K562 (cell line): ENCODE measurements at regions not wholly inside any gene's neighbourhood (a gene's known extent, or its start where the extent isn't known, plus 50 kb on each side); places are given as distances from the start of the nearest gene placed in this dataset.

Experiments
- ATAC-seq: fragments of 200-7000 bp; cut with Tn5 transposase; 3 replicates; pipeline ENCODE4 v1.9.1; 2020; ENCODE audit warnings: moderate library complexity
- BruUV-seq: library from RNA; stranded (reverse); fragments of 400-500 nt; replicated peaks from 2 replicates; lab custom pipeline; 2021; lab: Mats Ljungman, UMichigan
- CTCF ChIA-PET: fragments of 300-600 bp; formaldehyde crosslinking; extraction: SDS; loops from one replicate; lab custom pipeline; 2021; ENCODE audit warnings: low intra/inter-chr PET ratio; lab: Yijun Ruan, JAX
- POLR2A ChIA-PET: fragments of 300-600, 350-650 bp; sonication (Branson Sonifier 250); formaldehyde crosslinking; extraction: SDS; loops from one replicate; lab custom pipeline; 2021; ENCODE audit warnings: antibody characterized with exemption, inconsistent platforms; lab: Yijun Ruan, JAX
- DNase-seq, 4 experiments: peaks; one replicate each; pipeline versions ENCODE4 v3.0.0 to v3.0.0-alpha.2; 2011 to 2018; ENCODE audit warnings: low spot score in 3 of 4, mixed read lengths in 3 of 4; ENCODE audit errors: extremely low read depth in 1 of 4
- FAIRE-seq: peaks from 2 replicates; lab custom pipeline; 2011; peaks lifted over from hg19 to GRCh38; lab: Jason Lieb, UNC
- H2AFZ ChIP-seq: 2 replicates; pipeline ENCODE4 v1.6.0; 2011; ENCODE audit warnings: low read depth, low read length, control low read depth, inconsistent platforms
- H3K27ac ChIP-seq: fragments of 200-600 bp; 3 replicates; pipeline ENCODE4 v1.8.0; 2011; ENCODE audit warnings: low read depth, mild to moderate bottlenecking, control low read depth, inconsistent platforms, low read length, moderate library complexity, mixed read lengths; ENCODE audit errors: extremely low read depth
- H3K27me3 ChIP-seq, 2 experiments: fragments of 300-600 bp in 1 of 2; 2 replicates in 1 of 2; 3 replicates in 1 of 2; pipeline versions ENCODE4 v1.6.0 to v1.8.0; 2011; ENCODE audit warnings: inconsistent platforms in 2 of 2, low read length in 2 of 2, mild to moderate bottlenecking in 1 of 2, mixed read lengths in 1 of 2, moderate library complexity in 1 of 2; ENCODE audit not compliant: control insufficient read depth in 2 of 2, insufficient read depth in 2 of 2
- H3K36me3 ChIP-seq: fragments of 300-600 bp; 3 replicates; pipeline ENCODE4 v1.8.0; 2011; ENCODE audit warnings: mild to moderate bottlenecking, low read length, inconsistent platforms; ENCODE audit not compliant: control insufficient read depth, insufficient read depth
- H3K4me1 ChIP-seq, 2 experiments: fragments of 200-600 bp in 1 of 2; replicated peaks in 1 of 2; 2 replicates in 1 of 2; 3 replicates in 1 of 2; pipeline versions ENCODE4 v1.5.1 to v1.8.0; 2011; ENCODE audit warnings: inconsistent platforms in 2 of 2, low read length in 2 of 2, mild to moderate bottlenecking in 1 of 2, mixed read lengths in 1 of 2, moderate library complexity in 1 of 2; ENCODE audit not compliant: control insufficient read depth in 2 of 2, insufficient read depth in 2 of 2
- H3K4me2 ChIP-seq: 2 replicates; pipeline ENCODE4 v1.6.1; 2011; ENCODE audit warnings: low read length, control low read depth, inconsistent platforms, mixed read lengths; ENCODE audit not compliant: insufficient read depth
- H3K4me3 ChIP-seq: fragments of 200-600 bp; sonication (generic), shearing (Covaris generic); 2 replicates; pipeline ENCODE4 v1.5.1; 2016; ENCODE audit warnings: control low read depth, inconsistent platforms
- H3K79me2 ChIP-seq: fragments of 200-600 bp; 3 replicates; pipeline ENCODE4 v1.8.0; 2011; ENCODE audit warnings: low read length, inconsistent platforms; ENCODE audit not compliant: control insufficient read depth, insufficient read depth
- H3K9ac ChIP-seq, 2 experiments: 2 replicates each; pipeline versions ENCODE4 v1.6.0 to v1.6.1; 2011; ENCODE audit warnings: low read depth in 2 of 2, low read length in 2 of 2, control low read depth in 1 of 2, inconsistent platforms in 1 of 2, mild to moderate bottlenecking in 1 of 2, mixed read lengths in 1 of 2; ENCODE audit not compliant: insufficient read depth in 1 of 2
- H3K9me1 ChIP-seq: one replicate; pipeline ENCODE4 v1.6.0; 2011; ENCODE audit warnings: inconsistent platforms, mild to moderate bottlenecking, low read length, moderate library complexity; ENCODE audit not compliant: control insufficient read depth, insufficient read depth
- H3K9me3 ChIP-seq: replicated peaks from 2 replicates; pipeline ENCODE4 v1.5.1; 2011; ENCODE audit warnings: low read depth, low read length, inconsistent platforms; ENCODE audit not compliant: control insufficient read depth, insufficient read depth
- H4K20me1 ChIP-seq: replicated peaks from 2 replicates; pipeline ENCODE4 v1.6.1; 2011; ENCODE audit warnings: low read length, inconsistent platforms, mixed read lengths; ENCODE audit not compliant: control insufficient read depth, insufficient read depth
- C11orf30 ChIP-seq: fragments of 450-650 bp; IDR thresholded peaks from 2 replicates; pipeline ENCODE4 v1.6.1; 2016; ENCODE audit warnings: low read depth, mild to moderate bottlenecking
- FUS ChIP-seq: fragments of 200-400 bp; formaldehyde crosslinking; optimal IDR thresholded peaks from 2 replicates; pipeline ENCODE3; 2017; ENCODE audit warnings: low read depth, low read length
- HSF4 ChIP-seq: fragments of 250-450 bp; sonication (Bioruptor Pico); IDR thresholded peaks from 2 replicates; pipeline ENCODE4 v2.1.2; 2022; ENCODE audit warnings: mild to moderate bottlenecking, moderate library complexity, borderline replicate concordance
- KLF6 ChIP-seq: fragments of 250-450 bp; sonication (Bioruptor Pico); IDR thresholded peaks from 2 replicates; pipeline ENCODE4 v1.4.0; 2020; ENCODE audit warnings: mild to moderate bottlenecking, moderate library complexity, borderline replicate concordance
- NCOR1 ChIP-seq: fragments of 450-650 bp; IDR thresholded peaks from 2 replicates; pipeline ENCODE4 v1.6.1; 2016; ENCODE audit warnings: mild to moderate bottlenecking, moderate library complexity
- POLR2AphosphoS2 ChIP-seq: IDR thresholded peaks from 2 replicates; pipeline ENCODE4 v1.6.1; 2012; ENCODE audit warnings: low read length, improper control_type of control experiment
- SAFB2 ChIP-seq: fragments of 200-400 bp; formaldehyde crosslinking; IDR thresholded peaks from 2 replicates; pipeline ENCODE4 v1.6.1; 2018; ENCODE audit warnings: borderline replicate concordance, low read length, low read depth, moderate library complexity; ENCODE audit not compliant: severe bottlenecking
- THAP7 ChIP-seq: fragments of 250-450 bp; sonication (Bioruptor Pico); IDR thresholded peaks from 2 replicates; pipeline ENCODE4 v1.5.0; 2021
- USF1 ChIP-seq: sonication (generic); formaldehyde crosslinking; IDR thresholded peaks from 2 replicates; pipeline ENCODE4 v1.9.0; 2022; ENCODE audit warnings: mild to moderate bottlenecking, missing genetic modification reagents
- XRCC4 ChIP-seq: IDR thresholded peaks from one replicate; pipeline ENCODE4 v1.6.1; 2011; ENCODE audit not compliant: insufficient read depth, insufficient read length; ENCODE audit errors: extremely low read depth
- ZBTB17 ChIP-seq: fragments of 450-650 bp; formaldehyde crosslinking; IDR thresholded peaks from 2 replicates; pipeline ENCODE4 v1.4.0; 2020; ENCODE audit warnings: mild to moderate bottlenecking
- ZNF384 ChIP-seq: IDR thresholded peaks from 2 replicates; pipeline ENCODE4 v1.6.1; 2012; ENCODE audit warnings: low read depth, low read length, improper control_type of control experiment
- ZNF431 ChIP-seq: sonication (generic); formaldehyde crosslinking; IDR thresholded peaks from 2 replicates; pipeline ENCODE4 v1.8.0; 2022; ENCODE audit warnings: mild to moderate bottlenecking, missing genetic modification reagents
- WGBS: fragments of 100-300 bp; shearing (Covaris generic); methylation state at CpG from one replicate; pipeline ENCODE4 v1.1.6; 2016; ENCODE audit warnings: low coverage, mixed read lengths; ENCODE audit not compliant: insufficient coverage; ENCODE audit errors: missing lambda C conversion rate; 5-methylcytosine and 5-hydroxymethylcytosine counted together
- in situ Hi-C: fragments of 300-500 bp; cut with MboI; formaldehyde crosslinking; loops from 4 replicates; pipeline ENCODE4 v1.15.0; 2018; ENCODE audit warnings: inconsistent platforms, mixed read lengths
- intact Hi-C: fragments of 100-400 bp; cut with micrococcal nuclease; formaldehyde crosslinking; loops from 2 replicates; pipeline ENCODE4 v1.14.2; 2022

GRCh38 chr4:138666366-138666765 is 349.2 kb upstream of the NOCT start:
- Histone ChIP-seq H3K36me3 (no peaks in the 10 kb centered on the region), H3K27me3 (no peaks in the 10 kb centered on the region), H3K79me2 (no peaks in the 10 kb centered on the region), H3K4me2 (no peak overlapping the region), H2AFZ (peak overlapping the region; percentile 35; the same call in 1 of the 2 replicates), H3K4me1 (peaks cover 11 to 25% of the 10 kb centered on the region in 2 experiments; a peak in 3 of 5 replicates), H3K4me3 (no peak overlapping the region), H4K20me1 (no peaks in the 10 kb centered on the region), H3K9ac (no peak overlapping the region), H3K9me3 (no peaks in the 10 kb centered on the region), H3K27ac (no peak overlapping the region), H3K9me1 (no peaks in the 10 kb centered on the region)
- no TSS peak for BruUV-seq
- FAIRE-seq (no peak), DNase-seq (no peak), ATAC-seq (no peak)
- no peak for TF ChIP-seq ZBTB17 (CRISPR knock-in tag)
- no peak for TF ChIP-seq USF1 (CRISPR knock-in tag)
- TF ChIP-seq SAFB2: no peak
- no peak for TF ChIP-seq NCOR1
- no peak for TF ChIP-seq ZNF431 (CRISPR knock-in tag)
- TF ChIP-seq THAP7 (CRISPR knock-in tag): no peak
- TF ChIP-seq XRCC4: no peak
- TF ChIP-seq HSF4 (CRISPR knock-in tag): no peak
- no peak for TF ChIP-seq POLR2AphosphoS2
- TF ChIP-seq ZNF384: no peak
- no peak for TF ChIP-seq C11orf30
- no peak for TF ChIP-seq KLF6 (CRISPR knock-in tag)
- no peak for TF ChIP-seq FUS
- ChIA-PET CTCF (interaction anchor here (0.6 kb wide), 1 partner anchor 647 kb away, joined by 3 read pairs; no protein-coding TSS in a partner anchor), POLR2A (no interaction called here)
- 50% methylated on average over 6 of the region's 6 CpGs for WGBS
- intact Hi-C loops (no loop called here), in situ Hi-C loops (no loop called here)
